GM23338 (cell line): ENCODE measurements at regions not wholly inside any gene's neighbourhood (a gene's known extent, or its start where the extent isn't known, plus 50 kb on each side); places are given as distances from the start of the nearest gene placed in this dataset.

Experiments used
- EZH2 ChIP-seq: fragments of 200-600 bp; sonication (generic); IDR thresholded peaks from one replicate; pipeline ENCODE4 v1.8.0; 2017; ENCODE audit warnings: antibody characterized with exemption, mild to moderate bottlenecking, low read depth; ENCODE audit not compliant: unreplicated experiment
- EZH2phosphoT487 ChIP-seq: fragments of 200-600 bp; sonication (generic); IDR thresholded peaks from one replicate; pipeline ENCODE4 v1.8.1; 2018; ENCODE audit warnings: antibody characterized with exemption; ENCODE audit not compliant: unreplicated experiment
- JUNB ChIP-seq: IDR thresholded peaks from one replicate; pipeline ENCODE4 v1.6.1; 2016; ENCODE audit warnings: antibody characterized with exemption; ENCODE audit not compliant: unreplicated experiment
- NANOG ChIP-seq: IDR thresholded peaks from 2 replicates; pipeline ENCODE4 v1.6.1; 2016; ENCODE audit warnings: antibody characterized with exemption, borderline replicate concordance
- POLR2AphosphoS5 ChIP-seq: IDR thresholded peaks from 2 replicates; pipeline ENCODE4 v1.6.1; 2016; ENCODE audit warnings: antibody characterized with exemption, low read depth
- STAT1 ChIP-seq: IDR thresholded peaks from one replicate; pipeline ENCODE4 v1.6.1; 2016; ENCODE audit warnings: antibody characterized with exemption; ENCODE audit not compliant: unreplicated experiment
- ZNF114 ChIP-seq: fragments of 250-450 bp; sonication (Bioruptor Pico); IDR thresholded peaks from 2 replicates; pipeline ENCODE4 v1.5.0; 2020; ENCODE audit warnings: mild to moderate bottlenecking, moderate library complexity
- ZNF331 ChIP-seq: fragments of 250-450 bp; sonication (Bioruptor Pico); IDR thresholded peaks from 2 replicates; pipeline ENCODE4 v1.5.0; 2020; ENCODE audit warnings: low read depth, mild to moderate bottlenecking, moderate library complexity
- TF ChIP-seq, protein P1 (sequence below), 2 experiments: fragments of 200-600 bp in 1 of 2; sonication (generic) in 1 of 2; conservative IDR thresholded peaks; 2 replicates each; pipeline versions ENCODE4 v1.5.1 to v1.6.1; 2016 to 2017; ENCODE audit warnings: antibody characterized with exemption in 2 of 2, low read depth in 2 of 2, mild to moderate bottlenecking in 2 of 2, moderate library complexity in 1 of 2
- TF ChIP-seq, protein P2 (sequence below): IDR thresholded peaks from one replicate; pipeline ENCODE4 v1.6.1; 2018; ENCODE audit warnings: antibody characterized with exemption; ENCODE audit not compliant: unreplicated experiment
- TF ChIP-seq, protein P3 (sequence below): fragments of 250-450 bp; sonication (Bioruptor Pico); IDR thresholded peaks from 2 replicates; pipeline ENCODE4 v1.5.0; 2020; ENCODE audit warnings: mild to moderate bottlenecking, moderate library complexity

DNA sequence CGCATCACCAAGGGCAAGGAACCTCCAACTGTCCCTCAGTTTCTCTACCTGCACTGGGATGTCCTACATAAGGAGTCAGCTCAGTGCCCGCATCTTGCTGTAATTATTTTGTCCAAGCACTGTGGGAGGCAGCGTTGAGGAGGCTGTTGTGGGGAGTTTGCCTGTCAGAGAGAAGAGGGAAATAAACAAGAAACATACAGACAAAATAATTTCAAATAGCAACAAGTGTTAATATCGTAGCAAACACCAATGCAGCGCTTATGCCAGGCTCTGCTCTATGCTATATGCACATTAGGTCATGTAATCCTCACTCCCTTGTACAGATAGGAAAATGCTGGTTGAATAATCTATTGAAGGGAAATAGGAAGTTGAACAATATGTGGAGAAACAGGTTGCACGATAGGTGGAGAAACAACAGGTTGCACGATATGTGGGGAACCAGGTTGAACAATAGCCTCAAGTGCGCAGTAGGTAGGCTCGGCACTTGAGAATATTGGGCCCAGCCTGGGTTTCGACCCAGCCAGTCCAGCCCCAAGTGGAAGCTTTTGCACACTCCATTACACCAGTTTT is 91.2 kb upstream of the SIRPA start:
- TF ChIP-seq, protein P1, sequence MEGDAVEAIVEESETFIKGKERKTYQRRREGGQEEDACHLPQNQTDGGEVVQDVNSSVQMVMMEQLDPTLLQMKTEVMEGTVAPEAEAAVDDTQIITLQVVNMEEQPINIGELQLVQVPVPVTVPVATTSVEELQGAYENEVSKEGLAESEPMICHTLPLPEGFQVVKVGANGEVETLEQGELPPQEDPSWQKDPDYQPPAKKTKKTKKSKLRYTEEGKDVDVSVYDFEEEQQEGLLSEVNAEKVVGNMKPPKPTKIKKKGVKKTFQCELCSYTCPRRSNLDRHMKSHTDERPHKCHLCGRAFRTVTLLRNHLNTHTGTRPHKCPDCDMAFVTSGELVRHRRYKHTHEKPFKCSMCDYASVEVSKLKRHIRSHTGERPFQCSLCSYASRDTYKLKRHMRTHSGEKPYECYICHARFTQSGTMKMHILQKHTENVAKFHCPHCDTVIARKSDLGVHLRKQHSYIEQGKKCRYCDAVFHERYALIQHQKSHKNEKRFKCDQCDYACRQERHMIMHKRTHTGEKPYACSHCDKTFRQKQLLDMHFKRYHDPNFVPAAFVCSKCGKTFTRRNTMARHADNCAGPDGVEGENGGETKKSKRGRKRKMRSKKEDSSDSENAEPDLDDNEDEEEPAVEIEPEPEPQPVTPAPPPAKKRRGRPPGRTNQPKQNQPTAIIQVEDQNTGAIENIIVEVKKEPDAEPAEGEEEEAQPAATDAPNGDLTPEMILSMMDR (conservative IDR thresholded peaks at IDR 0.05; ENCODE audit: low read depth in 2 of 2): no peak
- TF ChIP-seq POLR2AphosphoS5 (no peak), EZH2 (no peak), ZNF114 (CRISPR knock-in tag) (no peak), EZH2phosphoT487 (no peak), ZNF331 (CRISPR knock-in tag) (no peak), JUNB (no peak), STAT1 (no peak), NANOG (no peak)
- TF ChIP-seq, protein P2, sequence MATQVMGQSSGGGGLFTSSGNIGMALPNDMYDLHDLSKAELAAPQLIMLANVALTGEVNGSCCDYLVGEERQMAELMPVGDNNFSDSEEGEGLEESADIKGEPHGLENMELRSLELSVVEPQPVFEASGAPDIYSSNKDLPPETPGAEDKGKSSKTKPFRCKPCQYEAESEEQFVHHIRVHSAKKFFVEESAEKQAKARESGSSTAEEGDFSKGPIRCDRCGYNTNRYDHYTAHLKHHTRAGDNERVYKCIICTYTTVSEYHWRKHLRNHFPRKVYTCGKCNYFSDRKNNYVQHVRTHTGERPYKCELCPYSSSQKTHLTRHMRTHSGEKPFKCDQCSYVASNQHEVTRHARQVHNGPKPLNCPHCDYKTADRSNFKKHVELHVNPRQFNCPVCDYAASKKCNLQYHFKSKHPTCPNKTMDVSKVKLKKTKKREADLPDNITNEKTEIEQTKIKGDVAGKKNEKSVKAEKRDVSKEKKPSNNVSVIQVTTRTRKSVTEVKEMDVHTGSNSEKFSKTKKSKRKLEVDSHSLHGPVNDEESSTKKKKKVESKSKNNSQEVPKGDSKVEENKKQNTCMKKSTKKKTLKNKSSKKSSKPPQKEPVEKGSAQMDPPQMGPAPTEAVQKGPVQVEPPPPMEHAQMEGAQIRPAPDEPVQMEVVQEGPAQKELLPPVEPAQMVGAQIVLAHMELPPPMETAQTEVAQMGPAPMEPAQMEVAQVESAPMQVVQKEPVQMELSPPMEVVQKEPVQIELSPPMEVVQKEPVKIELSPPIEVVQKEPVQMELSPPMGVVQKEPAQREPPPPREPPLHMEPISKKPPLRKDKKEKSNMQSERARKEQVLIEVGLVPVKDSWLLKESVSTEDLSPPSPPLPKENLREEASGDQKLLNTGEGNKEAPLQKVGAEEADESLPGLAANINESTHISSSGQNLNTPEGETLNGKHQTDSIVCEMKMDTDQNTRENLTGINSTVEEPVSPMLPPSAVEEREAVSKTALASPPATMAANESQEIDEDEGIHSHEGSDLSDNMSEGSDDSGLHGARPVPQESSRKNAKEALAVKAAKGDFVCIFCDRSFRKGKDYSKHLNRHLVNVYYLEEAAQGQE: no peak
- TF ChIP-seq, protein P3, sequence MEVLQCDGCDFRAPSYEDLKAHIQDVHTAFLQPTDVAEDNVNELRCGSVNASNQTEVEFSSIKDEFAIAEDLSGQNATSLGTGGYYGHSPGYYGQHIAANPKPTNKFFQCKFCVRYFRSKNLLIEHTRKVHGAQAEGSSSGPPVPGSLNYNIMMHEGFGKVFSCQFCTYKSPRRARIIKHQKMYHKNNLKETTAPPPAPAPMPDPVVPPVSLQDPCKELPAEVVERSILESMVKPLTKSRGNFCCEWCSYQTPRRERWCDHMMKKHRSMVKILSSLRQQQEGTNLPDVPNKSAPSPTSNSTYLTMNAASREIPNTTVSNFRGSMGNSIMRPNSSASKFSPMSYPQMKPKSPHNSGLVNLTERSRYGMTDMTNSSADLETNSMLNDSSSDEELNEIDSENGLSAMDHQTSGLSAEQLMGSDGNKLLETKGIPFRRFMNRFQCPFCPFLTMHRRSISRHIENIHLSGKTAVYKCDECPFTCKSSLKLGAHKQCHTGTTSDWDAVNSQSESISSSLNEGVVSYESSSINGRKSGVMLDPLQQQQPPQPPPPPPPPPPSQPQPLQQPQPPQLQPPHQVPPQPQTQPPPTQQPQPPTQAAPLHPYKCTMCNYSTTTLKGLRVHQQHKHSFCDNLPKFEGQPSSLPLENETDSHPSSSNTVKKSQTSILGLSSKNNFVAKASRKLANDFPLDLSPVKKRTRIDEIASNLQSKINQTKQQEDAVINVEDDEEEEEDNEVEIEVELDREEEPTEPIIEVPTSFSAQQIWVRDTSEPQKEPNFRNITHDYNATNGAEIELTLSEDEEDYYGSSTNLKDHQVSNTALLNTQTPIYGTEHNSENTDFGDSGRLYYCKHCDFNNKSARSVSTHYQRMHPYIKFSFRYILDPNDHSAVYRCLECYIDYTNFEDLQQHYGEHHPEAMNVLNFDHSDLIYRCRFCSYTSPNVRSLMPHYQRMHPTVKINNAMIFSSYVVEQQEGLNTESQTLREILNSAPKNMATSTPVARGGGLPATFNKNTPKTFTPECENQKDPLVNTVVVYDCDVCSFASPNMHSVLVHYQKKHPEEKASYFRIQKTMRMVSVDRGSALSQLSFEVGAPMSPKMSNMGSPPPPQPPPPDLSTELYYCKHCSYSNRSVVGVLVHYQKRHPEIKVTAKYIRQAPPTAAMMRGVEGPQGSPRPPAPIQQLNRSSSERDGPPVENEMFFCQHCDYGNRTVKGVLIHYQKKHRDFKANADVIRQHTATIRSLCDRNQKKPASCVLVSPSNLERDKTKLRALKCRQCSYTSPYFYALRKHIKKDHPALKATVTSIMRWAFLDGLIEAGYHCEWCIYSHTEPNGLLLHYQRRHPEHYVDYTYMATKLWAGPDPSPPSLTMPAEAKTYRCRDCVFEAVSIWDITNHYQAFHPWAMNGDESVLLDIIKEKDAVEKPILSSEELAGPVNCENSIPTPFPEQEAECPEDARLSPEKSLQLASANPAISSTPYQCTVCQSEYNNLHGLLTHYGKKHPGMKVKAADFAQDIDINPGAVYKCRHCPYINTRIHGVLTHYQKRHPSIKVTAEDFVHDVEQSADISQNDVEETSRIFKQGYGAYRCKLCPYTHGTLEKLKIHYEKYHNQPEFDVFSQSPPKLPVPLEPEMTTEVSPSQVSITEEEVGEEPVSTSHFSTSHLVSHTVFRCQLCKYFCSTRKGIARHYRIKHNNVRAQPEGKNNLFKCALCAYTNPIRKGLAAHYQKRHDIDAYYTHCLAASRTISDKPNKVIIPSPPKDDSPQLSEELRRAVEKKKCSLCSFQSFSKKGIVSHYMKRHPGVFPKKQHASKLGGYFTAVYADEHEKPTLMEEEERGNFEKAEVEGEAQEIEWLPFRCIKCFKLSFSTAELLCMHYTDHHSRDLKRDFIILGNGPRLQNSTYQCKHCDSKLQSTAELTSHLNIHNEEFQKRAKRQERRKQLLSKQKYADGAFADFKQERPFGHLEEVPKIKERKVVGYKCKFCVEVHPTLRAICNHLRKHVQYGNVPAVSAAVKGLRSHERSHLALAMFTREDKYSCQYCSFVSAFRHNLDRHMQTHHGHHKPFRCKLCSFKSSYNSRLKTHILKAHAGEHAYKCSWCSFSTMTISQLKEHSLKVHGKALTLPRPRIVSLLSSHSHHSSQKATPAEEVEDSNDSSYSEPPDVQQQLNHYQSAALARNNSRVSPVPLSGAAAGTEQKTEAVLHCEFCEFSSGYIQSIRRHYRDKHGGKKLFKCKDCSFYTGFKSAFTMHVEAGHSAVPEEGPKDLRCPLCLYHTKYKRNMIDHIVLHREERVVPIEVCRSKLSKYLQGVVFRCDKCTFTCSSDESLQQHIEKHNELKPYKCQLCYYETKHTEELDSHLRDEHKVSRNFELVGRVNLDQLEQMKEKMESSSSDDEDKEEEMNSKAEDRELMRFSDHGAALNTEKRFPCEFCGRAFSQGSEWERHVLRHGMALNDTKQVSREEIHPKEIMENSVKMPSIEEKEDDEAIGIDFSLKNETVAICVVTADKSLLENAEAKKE (CRISPR knock-in tag): no peak
